ENCODE measurements at regions not wholly inside any gene's neighbourhood (a gene's known extent, or its start where the extent isn't known, plus 50 kb on each side); places are given as distances from the start of the nearest gene placed in this dataset.

DNA sequence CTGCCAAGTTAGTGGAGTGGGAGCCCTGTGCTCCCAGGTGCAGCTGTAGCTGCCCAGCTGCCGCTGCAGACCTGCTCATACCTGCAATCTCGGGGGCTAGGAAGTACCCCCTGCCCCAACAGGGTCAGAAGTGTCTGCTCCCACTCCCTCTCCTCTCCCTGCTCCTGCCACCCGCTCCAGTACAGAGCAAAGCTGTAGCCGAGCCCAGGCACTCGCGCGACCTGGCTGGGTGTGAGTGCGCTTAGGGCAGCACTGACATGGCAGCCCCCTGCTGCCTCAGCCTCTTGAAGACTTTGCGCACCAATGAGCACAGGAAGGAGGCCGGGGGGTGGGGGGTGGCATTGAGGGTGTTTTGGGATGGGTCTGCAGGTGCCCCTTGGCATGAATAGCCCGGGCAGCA is 1951.4 kb downstream of the SUCLG1 start:
- Histone ChIP-seq H3K27me3 (no peaks in the 10 kb centered on the region), H3K4me3 (no peak overlapping the region), H3K9me3 (peaks cover 0 to 26% of the 10 kb centered on the region in 2 donors), H3K27ac (no peak overlapping the region), H3K36me3 (no peaks in the 10 kb centered on the region), H3K4me1 (no peaks in the 10 kb centered on the region)
- ATAC-seq (no peak), DNase-seq (peak in 1 of 4 donors; percentile 42)
- TF ChIP-seq, protein P1, sequence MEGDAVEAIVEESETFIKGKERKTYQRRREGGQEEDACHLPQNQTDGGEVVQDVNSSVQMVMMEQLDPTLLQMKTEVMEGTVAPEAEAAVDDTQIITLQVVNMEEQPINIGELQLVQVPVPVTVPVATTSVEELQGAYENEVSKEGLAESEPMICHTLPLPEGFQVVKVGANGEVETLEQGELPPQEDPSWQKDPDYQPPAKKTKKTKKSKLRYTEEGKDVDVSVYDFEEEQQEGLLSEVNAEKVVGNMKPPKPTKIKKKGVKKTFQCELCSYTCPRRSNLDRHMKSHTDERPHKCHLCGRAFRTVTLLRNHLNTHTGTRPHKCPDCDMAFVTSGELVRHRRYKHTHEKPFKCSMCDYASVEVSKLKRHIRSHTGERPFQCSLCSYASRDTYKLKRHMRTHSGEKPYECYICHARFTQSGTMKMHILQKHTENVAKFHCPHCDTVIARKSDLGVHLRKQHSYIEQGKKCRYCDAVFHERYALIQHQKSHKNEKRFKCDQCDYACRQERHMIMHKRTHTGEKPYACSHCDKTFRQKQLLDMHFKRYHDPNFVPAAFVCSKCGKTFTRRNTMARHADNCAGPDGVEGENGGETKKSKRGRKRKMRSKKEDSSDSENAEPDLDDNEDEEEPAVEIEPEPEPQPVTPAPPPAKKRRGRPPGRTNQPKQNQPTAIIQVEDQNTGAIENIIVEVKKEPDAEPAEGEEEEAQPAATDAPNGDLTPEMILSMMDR (IDR thresholded peaks at IDR 0.05) = no peak
- intact Hi-C loops (cut with DNase I) = no loop called here

DNA sequence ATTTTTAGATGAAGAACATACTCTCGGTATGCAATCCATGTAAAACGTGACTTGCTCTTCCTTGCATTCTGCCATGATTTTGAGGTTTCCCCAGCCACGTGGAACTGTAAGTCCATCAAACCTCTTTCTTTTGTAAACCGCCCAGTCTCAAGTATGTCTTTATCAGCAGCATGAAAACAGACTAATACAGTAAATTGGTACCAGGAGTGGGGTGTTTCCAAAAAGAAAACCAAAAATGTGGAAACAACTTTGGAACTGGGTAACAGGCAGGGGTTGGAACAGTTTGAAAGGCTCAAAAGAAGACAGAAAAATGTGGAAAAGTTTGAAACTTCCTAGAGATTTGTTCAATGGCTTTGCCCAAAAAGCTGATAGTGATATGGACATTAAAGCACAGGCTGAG is 1957.9 kb downstream of the SUCLG1 start:
- H3K4me1 ChIP-seq = no peaks in the 10 kb centered on the region
- H3K36me3 ChIP-seq = no peaks in the 10 kb centered on the region
- H3K9me3 ChIP-seq = peaks cover 0 to 42% of the 10 kb centered on the region in 2 donors
- H3K27ac ChIP-seq = no peak overlapping the region
- ATAC-seq = no peak
- no peak for DNase-seq
- intact Hi-C loops (cut with DNase I) = no loop called here
- no peak overlapping the region for H3K4me3 ChIP-seq
- H3K27me3 ChIP-seq = no peaks in the 10 kb centered on the region
- TF ChIP-seq, protein P1 (IDR thresholded peaks at IDR 0.05) = no peak

DNA sequence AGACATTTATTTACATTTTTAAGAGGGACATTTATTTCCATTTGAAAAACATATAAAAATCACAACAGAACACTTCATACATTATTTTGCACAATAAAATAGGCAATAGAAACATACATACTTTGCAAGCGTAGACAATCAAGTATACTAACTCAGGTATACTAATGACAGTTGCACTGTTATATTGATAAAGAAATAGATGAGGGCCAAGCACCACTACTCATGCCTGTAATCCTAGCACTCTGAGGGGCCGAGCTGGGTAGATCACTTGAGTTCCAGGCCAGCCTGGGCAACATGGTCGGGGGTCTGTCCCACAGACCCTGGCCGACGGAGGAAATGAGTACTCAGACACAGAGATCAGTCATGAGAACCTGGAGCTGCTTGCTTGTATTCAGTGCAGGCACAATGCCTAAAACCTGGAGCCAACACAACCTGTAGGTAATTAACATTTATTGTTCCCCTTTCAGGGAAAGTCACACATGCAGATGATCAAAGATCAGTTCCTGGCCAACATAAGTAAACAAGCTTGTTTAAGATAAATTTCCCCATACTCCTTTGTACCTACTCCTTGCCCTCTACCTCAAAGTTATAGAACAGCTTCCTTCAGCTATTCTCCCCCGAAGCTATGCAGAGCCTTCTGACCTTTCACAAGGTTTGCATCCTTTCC is 1960.2 kb downstream of the SUCLG1 start:
- H3K27me3 ChIP-seq = no peaks in the 10 kb centered on the region
- H3K4me3 ChIP-seq = no peak overlapping the region
- no peaks in the 10 kb centered on the region for H3K4me1 ChIP-seq
- peak in 1 of 4 donors; percentile 16 for DNase-seq
- H3K36me3 ChIP-seq = no peaks in the 10 kb centered on the region
- H3K9me3 ChIP-seq = peaks cover 0 to 42% of the 10 kb centered on the region in 2 donors
- TF ChIP-seq, protein P1 (IDR thresholded peaks at IDR 0.05) = no peak
- no peak for ATAC-seq
- H3K27ac ChIP-seq = no peak overlapping the region
- intact Hi-C loops (cut with DNase I) = no loop called here

DNA sequence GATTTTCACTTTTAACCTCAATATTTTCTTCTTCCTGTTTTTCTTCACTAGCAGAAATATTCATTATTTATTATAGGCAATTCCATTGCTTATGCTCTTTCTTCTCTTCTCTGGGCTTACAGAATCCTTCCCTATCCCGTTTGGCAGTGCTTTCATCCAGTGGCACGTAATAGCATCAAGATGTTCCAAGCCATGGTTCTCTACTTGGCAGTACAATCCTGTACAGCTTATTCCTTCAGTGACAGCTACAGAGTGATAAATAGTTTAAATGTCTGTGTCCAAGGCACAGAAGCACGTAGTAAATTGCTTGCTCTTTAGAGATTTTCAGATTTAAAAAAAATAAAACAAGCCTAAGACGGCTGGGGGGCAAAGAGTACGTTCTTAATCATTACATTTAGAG is 1964.3 kb downstream of the SUCLG1 start:
- DNase-seq = no peak
- no peaks in the 10 kb centered on the region for H3K27me3 ChIP-seq
- peaks cover 0 to 9% of the 10 kb centered on the region in 2 donors for H3K9me3 ChIP-seq
- no peak overlapping the region for H3K4me3 ChIP-seq
- TF ChIP-seq, protein P1 (IDR thresholded peaks at IDR 0.05) = no peak
- no peaks in the 10 kb centered on the region for H3K36me3 ChIP-seq
- ATAC-seq = no peak
- H3K4me1 ChIP-seq = no peaks in the 10 kb centered on the region
- intact Hi-C loops (cut with DNase I) = no loop called here
- H3K27ac ChIP-seq = no peak overlapping the region

DNA sequence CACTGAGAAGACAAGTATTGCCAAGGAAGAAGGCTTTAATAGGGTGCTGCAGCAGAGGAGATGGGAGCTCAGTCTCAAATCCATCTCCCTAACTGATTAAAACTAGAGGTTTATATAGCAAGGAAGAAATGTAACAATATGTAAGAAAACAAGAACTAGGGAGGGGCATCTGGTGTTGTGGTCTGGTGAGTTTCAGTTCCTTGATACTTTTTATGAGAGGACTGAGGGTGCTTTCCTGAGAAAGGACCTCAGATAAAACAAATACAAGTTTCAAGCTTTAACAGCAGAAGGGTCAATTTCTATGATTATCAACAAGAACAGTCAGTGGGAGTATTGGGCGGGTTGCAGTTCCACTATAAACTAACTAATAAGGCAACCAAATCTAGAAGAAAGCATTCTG is 1967.5 kb downstream of the SUCLG1 start:
- DNase-seq = no peak
- no peak for ATAC-seq
- Histone ChIP-seq H3K4me1 (no peaks in the 10 kb centered on the region), H3K27ac (no peak overlapping the region), H3K36me3 (no peaks in the 10 kb centered on the region), H3K9me3 (peaks cover 0 to 4% of the 10 kb centered on the region in 2 donors), H3K4me3 (no peak overlapping the region), H3K27me3 (no peaks in the 10 kb centered on the region)
- intact Hi-C loops (cut with DNase I) = no loop called here
- TF ChIP-seq, protein P1 (IDR thresholded peaks at IDR 0.05) = no peak

Data from left lung (tissue), 4 donors.